ENCODE measurements at regions not wholly inside any gene's neighbourhood (a gene's known extent, or its start where the extent isn't known, plus 50 kb on each side); places are given as distances from the start of the nearest gene placed in this dataset.

DNA sequence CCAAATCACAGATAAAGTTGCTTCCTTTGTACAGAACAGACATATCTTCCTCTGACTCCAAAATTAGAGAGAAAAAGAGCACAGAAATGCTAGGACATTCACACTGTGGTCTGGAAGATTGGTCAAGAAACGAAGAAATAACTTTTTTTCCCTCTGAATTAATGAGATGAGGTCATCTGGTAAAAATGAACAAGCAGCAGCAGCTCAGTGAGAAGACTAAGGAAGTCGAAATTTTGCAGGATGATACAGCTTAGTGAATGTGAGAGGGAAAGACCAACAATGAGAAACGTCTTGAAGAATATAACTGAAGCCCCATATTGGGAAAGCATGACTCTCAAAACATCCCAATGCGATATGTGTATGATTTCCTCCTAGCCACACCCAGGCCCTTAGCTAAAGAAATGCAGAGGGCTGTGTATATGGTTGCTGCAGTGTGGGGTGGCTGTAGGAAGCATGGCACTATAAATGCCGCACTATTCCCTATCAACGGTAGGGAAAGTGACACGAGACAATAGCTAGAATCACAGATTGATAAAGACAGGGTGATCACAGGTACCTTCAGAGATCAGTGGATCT is 208.6 kb downstream of the VEGFC start:
- TF ChIP-seq, protein P1, sequence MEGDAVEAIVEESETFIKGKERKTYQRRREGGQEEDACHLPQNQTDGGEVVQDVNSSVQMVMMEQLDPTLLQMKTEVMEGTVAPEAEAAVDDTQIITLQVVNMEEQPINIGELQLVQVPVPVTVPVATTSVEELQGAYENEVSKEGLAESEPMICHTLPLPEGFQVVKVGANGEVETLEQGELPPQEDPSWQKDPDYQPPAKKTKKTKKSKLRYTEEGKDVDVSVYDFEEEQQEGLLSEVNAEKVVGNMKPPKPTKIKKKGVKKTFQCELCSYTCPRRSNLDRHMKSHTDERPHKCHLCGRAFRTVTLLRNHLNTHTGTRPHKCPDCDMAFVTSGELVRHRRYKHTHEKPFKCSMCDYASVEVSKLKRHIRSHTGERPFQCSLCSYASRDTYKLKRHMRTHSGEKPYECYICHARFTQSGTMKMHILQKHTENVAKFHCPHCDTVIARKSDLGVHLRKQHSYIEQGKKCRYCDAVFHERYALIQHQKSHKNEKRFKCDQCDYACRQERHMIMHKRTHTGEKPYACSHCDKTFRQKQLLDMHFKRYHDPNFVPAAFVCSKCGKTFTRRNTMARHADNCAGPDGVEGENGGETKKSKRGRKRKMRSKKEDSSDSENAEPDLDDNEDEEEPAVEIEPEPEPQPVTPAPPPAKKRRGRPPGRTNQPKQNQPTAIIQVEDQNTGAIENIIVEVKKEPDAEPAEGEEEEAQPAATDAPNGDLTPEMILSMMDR (IDR thresholded peaks at IDR 0.05; ENCODE audit: unreplicated experiment) = no peak
- no peak for DNase-seq (ENCODE audit: low spot score in 2 of 2, unreplicated experiment in 2 of 2)
- Mint-ChIP-seq H3K9me3 (peaks cover 9% of the 10 kb centered on the region), H3K4me1 (peaks cover 2% of the 10 kb centered on the region), H3K27me3 (ENCODE audit: low read depth) (peaks cover 42% of the 10 kb centered on the region), H3K36me3 (no peaks in the 10 kb centered on the region), H3K27ac (no peak overlapping the region), H3K4me3 (no peak overlapping the region)

DNA sequence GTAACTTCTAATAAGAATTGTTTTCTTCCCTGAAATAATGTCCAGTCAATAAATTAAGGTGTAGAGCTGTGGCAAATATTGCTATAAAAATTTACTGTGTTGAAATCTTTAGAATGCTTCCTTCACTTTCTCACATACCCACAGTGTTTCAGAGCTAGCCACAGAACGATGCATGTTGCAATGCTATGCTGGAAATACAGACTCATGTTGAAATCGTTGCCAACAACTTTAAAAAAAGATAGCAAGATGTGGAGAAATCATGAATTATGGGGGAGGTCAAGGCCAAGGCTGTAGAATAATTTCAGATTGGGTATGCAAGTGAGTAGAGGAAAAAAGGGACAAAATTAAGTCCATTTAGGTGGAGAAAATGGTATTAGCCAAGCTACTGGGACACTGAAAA is 204.8 kb downstream of the VEGFC start:
- Mint-ChIP-seq H3K4me1 (no peaks in the 10 kb centered on the region), H3K4me3 (no peak overlapping the region), H3K27ac (no peak overlapping the region), H3K36me3 (no peaks in the 10 kb centered on the region), H3K9me3 (peaks cover 11% of the 10 kb centered on the region), H3K27me3 (ENCODE audit: low read depth) (peaks cover 40% of the 10 kb centered on the region)
- no peak for DNase-seq (ENCODE audit: low spot score in 2 of 2, unreplicated experiment in 2 of 2)
- TF ChIP-seq, protein P1 (IDR thresholded peaks at IDR 0.05; ENCODE audit: unreplicated experiment) = no peak

- no peaks in the 10 kb centered on the region for H3K36me3 Mint-ChIP-seq
- H3K4me3 Mint-ChIP-seq = no peak overlapping the region
- no peak for DNase-seq (ENCODE audit: low spot score in 2 of 2, unreplicated experiment in 2 of 2)
- H3K27me3 Mint-ChIP-seq (ENCODE audit: low read depth) = peaks cover 38% of the 10 kb centered on the region
- H3K4me1 Mint-ChIP-seq = no peaks in the 10 kb centered on the region
- TF ChIP-seq, protein P1 (IDR thresholded peaks at IDR 0.05; ENCODE audit: unreplicated experiment) = no peak
- no peak overlapping the region for H3K27ac Mint-ChIP-seq
- peaks cover 8% of the 10 kb centered on the region for H3K9me3 Mint-ChIP-seq
These were observed 204.3 kb downstream of the VEGFC start for GRCh38 chr4:176588436-176588835.

DNA sequence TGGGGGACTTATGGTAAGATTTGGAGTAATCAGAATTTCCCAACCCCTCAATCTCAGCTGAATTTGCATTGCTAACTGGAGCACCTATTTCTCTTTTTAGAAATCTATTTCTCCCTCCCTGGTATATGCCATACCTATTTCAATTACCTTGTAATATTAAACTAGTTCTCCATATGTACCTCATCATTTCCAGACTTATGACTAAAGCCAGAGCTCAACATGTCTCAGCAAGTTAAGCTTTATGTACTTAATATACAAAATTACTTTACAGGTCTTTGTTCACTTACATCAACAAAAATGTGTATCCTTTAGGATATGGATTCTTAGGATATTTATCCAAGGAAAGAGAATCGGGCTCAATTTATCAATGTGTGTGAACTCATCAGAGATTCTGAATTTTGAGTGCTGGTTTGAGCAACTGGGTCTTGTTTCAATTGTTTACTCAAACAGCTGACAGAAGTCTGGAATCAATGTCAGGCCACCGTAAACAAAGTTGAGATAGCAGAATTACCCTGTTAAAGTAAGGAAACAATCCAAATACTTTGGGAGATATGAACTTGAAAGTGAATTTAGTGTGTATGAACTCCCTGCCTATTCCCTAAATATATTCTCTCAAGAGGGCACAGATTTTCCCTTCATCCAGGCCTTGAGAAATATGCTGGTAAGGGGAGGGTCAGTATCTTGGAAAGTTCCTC is 199.6 kb downstream of the VEGFC start:
- Mint-ChIP-seq H3K4me3 (no peak overlapping the region), H3K4me1 (no peaks in the 10 kb centered on the region), H3K36me3 (no peaks in the 10 kb centered on the region), H3K9me3 (peaks cover 3% of the 10 kb centered on the region), H3K27ac (no peak overlapping the region), H3K27me3 (ENCODE audit: low read depth) (peaks cover 24% of the 10 kb centered on the region)
- TF ChIP-seq, protein P1 (IDR thresholded peaks at IDR 0.05; ENCODE audit: unreplicated experiment) = no peak
- no peak for DNase-seq (ENCODE audit: low spot score in 2 of 2, unreplicated experiment in 2 of 2)

DNA sequence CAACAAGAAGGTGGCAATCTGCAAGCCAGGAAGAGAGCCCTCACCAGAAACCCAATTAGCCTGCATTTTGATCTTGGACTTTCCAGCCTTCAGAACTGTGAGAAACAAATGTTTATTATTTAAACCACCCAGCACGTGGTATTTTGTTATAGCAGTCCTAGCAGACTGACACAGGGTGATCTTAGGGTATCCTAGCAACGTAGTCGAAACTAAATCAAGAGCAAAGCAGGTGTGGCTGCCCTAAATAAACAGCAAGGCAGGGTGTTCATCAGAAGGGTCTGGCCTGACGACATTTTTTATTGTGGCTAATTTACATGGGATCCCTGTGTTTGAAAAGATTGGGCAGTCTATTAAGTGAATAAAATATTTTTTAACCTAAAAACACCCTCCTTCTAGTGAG is 198.8 kb downstream of the VEGFC start:
- Mint-ChIP-seq H3K27ac (no peak overlapping the region), H3K9me3 (peaks cover 3% of the 10 kb centered on the region), H3K27me3 (ENCODE audit: low read depth) (peaks cover 17% of the 10 kb centered on the region)

More for the DNA sequence above, 198.8 kb downstream of the VEGFC start:
- TF ChIP-seq, protein P1 (IDR thresholded peaks at IDR 0.05; ENCODE audit: unreplicated experiment) = no peak
- Mint-ChIP-seq H3K4me1 (no peaks in the 10 kb centered on the region), H3K36me3 (no peaks in the 10 kb centered on the region), H3K4me3 (no peak overlapping the region)
- no peak for DNase-seq (ENCODE audit: low spot score in 2 of 2, unreplicated experiment in 2 of 2)
